GM12874 (cell line): ENCODE measurements at regions not wholly inside any gene's neighbourhood (a gene's known extent, or its start where the extent isn't known, plus 50 kb on each side); places are given as distances from the start of the nearest gene placed in this dataset.

Experiments used
- CTCF ChIP-seq: IDR thresholded peaks from 2 replicates; pipeline ENCODE4 v1.5.1; 2011; ENCODE audit warnings: low read depth, mild to moderate bottlenecking, control low read depth, low read length, moderate library complexity; ENCODE audit not compliant: insufficient read depth

GRCh38 chr1:18535391-18536210 is 54.9 kb downstream of the KLHDC7A start:
- TF ChIP-seq CTCF: no peak

GRCh38 chr1:18536356-18536755 is 55.6 kb downstream of the KLHDC7A start:
- TF ChIP-seq CTCF: no peak

GRCh38 chr1:18536915-18537314 is 56.2 kb downstream of the KLHDC7A start:
- TF ChIP-seq CTCF: no peak

- TF ChIP-seq CTCF: no peak
Measured at GRCh38 chr1:18537386-18538306, 56.9 kb downstream of the KLHDC7A start.

GRCh38 chr1:18539171-18539570 is 58.4 kb downstream of the KLHDC7A start:
- TF ChIP-seq CTCF: no peak

- no peak for TF ChIP-seq CTCF
Measured at GRCh38 chr1:18540136-18540765, 59.5 kb downstream of the KLHDC7A start.
